Bronchial epithelial cell (primary cell): ENCODE measurements at regions not wholly inside any gene's neighbourhood (a gene's known extent, or its start where the extent isn't known, plus 50 kb on each side); places are given as distances from the start of the nearest gene placed in this dataset.

ENCODE experiments used
- DNase-seq: peaks from one replicate; pipeline ENCODE4 v3.0.0-alpha.2; 2010; ENCODE audit warnings: low read depth
- FAIRE-seq: peaks from 2 replicates; lab custom pipeline; 2011; peaks lifted over from hg19 to GRCh38; lab: Jason Lieb, UNC
- H3K27me3 ChIP-seq: 2 replicates; pipeline ENCODE4 v1.5.1; 2011; ENCODE audit warnings: low read length; ENCODE audit not compliant: control insufficient read depth, insufficient read depth
- H3K36me3 ChIP-seq: 2 replicates; pipeline ENCODE4 v1.5.1; 2011; ENCODE audit warnings: low read length; ENCODE audit not compliant: control insufficient read depth, insufficient read depth
- H3K4me3 ChIP-seq: 2 replicates; pipeline ENCODE4 v1.5.1; 2011; ENCODE audit warnings: mild to moderate bottlenecking, low read depth, low read length, control low read depth
- CTCF ChIP-seq: IDR thresholded peaks from 2 replicates; pipeline ENCODE4 v1.5.1; 2011; ENCODE audit warnings: mild to moderate bottlenecking, moderate library complexity, low read length, control low read depth, inconsistent platforms; ENCODE audit not compliant: insufficient read depth, severe bottlenecking

- Histone ChIP-seq H3K36me3 (no peaks in the 10 kb centered on the region), H3K27me3 (no peaks in the 10 kb centered on the region), H3K4me3 (no peak overlapping the region)
- DNase-seq, result no peak
- FAIRE-seq, result no peak
- no peak for TF ChIP-seq CTCF
Measured at GRCh38 chr13:22648320-22648801, 532.4 kb upstream of the SGCG start.

- no peak for DNase-seq
Measured at GRCh38 chr13:22652796-22653195, 528.0 kb upstream of the SGCG start.

GRCh38 chr13:22653866-22654265 lies 526.9 kb upstream of the SGCG start:
- no peak for TF ChIP-seq CTCF
- Histone ChIP-seq H3K36me3 (no peaks in the 10 kb centered on the region), H3K27me3 (no peaks in the 10 kb centered on the region), H3K4me3 (no peak overlapping the region)
- DNase-seq (no peak), FAIRE-seq (no peak)

More at GRCh38 chr13:22652796-22653195, 528.0 kb upstream of the SGCG start:
- H3K36me3 ChIP-seq, result no peaks in the 10 kb centered on the region
- H3K4me3 ChIP-seq, result no peak overlapping the region
- FAIRE-seq, result no peak
- TF ChIP-seq CTCF, result no peak
- no peaks in the 10 kb centered on the region for H3K27me3 ChIP-seq

GRCh38 chr13:22655106-22655852 lies 525.5 kb upstream of the SGCG start:
- no peaks in the 10 kb centered on the region for H3K36me3 ChIP-seq
- no peak for FAIRE-seq
- H3K4me3 ChIP-seq, result no peak overlapping the region
- DNase-seq, result no peak
- H3K27me3 ChIP-seq, result no peaks in the 10 kb centered on the region
- TF ChIP-seq CTCF, result no peak

GRCh38 chr13:22662771-22663170 lies 518.0 kb upstream of the SGCG start:
- no peak for TF ChIP-seq CTCF
- FAIRE-seq (no peak), DNase-seq (no peak)
- Histone ChIP-seq H3K36me3 (no peaks in the 10 kb centered on the region), H3K4me3 (no peak overlapping the region), H3K27me3 (no peaks in the 10 kb centered on the region)
